SK-N-SH (cell line): ENCODE measurements at regions not wholly inside any gene's neighbourhood (a gene's known extent, or its start where the extent isn't known, plus 50 kb on each side); places are given as distances from the start of the nearest gene placed in this dataset.

Source experiments
- CTCF ChIA-PET: fragments of 300-600, 350-600 bp; formaldehyde crosslinking; extraction: SDS; loops from one replicate; lab custom pipeline; 2021; lab: Yijun Ruan, JAX
- POLR2A ChIA-PET: fragments of 350-600 bp; sonication (Branson Sonifier 250); formaldehyde crosslinking; extraction: SDS; loops from one replicate; lab custom pipeline; 2020; ENCODE audit warnings: antibody characterized with exemption, inconsistent platforms; lab: Yijun Ruan, JAX
- DNase-seq: peaks from one replicate; pipeline ENCODE4 v3.0.0; 2012
- H2AFZ ChIP-seq: fragments of 200-600 bp; sonication (generic); 2 replicates; pipeline ENCODE4 v1.8.1; 2016; ENCODE audit warnings: antibody characterized with exemption, mild to moderate bottlenecking, low read depth
- H3F3A ChIP-seq: fragments of 200-600 bp; sonication (generic); replicated peaks from 2 replicates; pipeline ENCODE3; 2016; ENCODE audit warnings: antibody characterized with exemption, mild to moderate bottlenecking; ENCODE audit not compliant: insufficient read depth
- H3K27ac ChIP-seq, 2 experiments: fragments of 200-500 bp in 1 of 2; fragments of 200-600 bp in 1 of 2; sonication (Bioruptor generic) in 1 of 2; sonication (generic), shearing (Covaris generic) in 1 of 2; 2 replicates each; pipeline versions ENCODE4 v1.5.1 to v1.6.1; 2014 to 2016; ENCODE audit warnings: low read depth in 2 of 2, inconsistent platforms in 1 of 2, low read length in 1 of 2, mild to moderate bottlenecking in 1 of 2, mixed read lengths in 1 of 2
- H3K27me3 ChIP-seq: fragments of 200-600 bp; sonication (generic), shearing (Covaris generic); 2 replicates; pipeline ENCODE4 v1.6.1; 2016; ENCODE audit warnings: mixed run types; ENCODE audit not compliant: insufficient read depth
- H3K36me3 ChIP-seq, 2 experiments: fragments of 200-500 bp in 1 of 2; fragments of 200-600 bp in 1 of 2; sonication (Bioruptor generic) in 1 of 2; sonication (generic) in 1 of 2; replicated peaks in 1 of 2; 2 replicates each; pipeline versions ENCODE3 to v1.5.1; 2014 to 2016; ENCODE audit warnings: low read length in 1 of 2, mild to moderate bottlenecking in 1 of 2; ENCODE audit not compliant: insufficient read depth in 2 of 2, control insufficient read depth in 1 of 2
- H3K4me1 ChIP-seq, 2 experiments: fragments of 200-500 bp in 1 of 2; fragments of 200-600 bp in 1 of 2; sonication (Bioruptor generic) in 1 of 2; sonication (generic), shearing (Covaris generic) in 1 of 2; 2 replicates each; pipeline versions ENCODE4 v1.5.1 to v1.6.1; 2014 to 2016; ENCODE audit warnings: low read depth in 1 of 2, low read length in 1 of 2, mixed run types in 1 of 2; ENCODE audit not compliant: insufficient read depth in 2 of 2, control insufficient read depth in 1 of 2
- H3K4me2 ChIP-seq: fragments of 200-600 bp; sonication (generic), shearing (Covaris generic); 2 replicates; pipeline ENCODE4 v1.6.1; 2017; ENCODE audit warnings: mixed run types
- H3K4me3 ChIP-seq, 2 experiments: fragments of 200-500 bp in 1 of 2; fragments of 200-600 bp in 1 of 2; sonication (Bioruptor generic) in 1 of 2; sonication (generic), shearing (Covaris generic) in 1 of 2; 2 replicates each; pipeline versions ENCODE4 v1.5.1 to v1.8.1; 2014 to 2016; ENCODE audit warnings: low read depth in 2 of 2, inconsistent platforms in 1 of 2, low read length in 1 of 2, mild to moderate bottlenecking in 1 of 2, mixed read lengths in 1 of 2, moderate library complexity in 1 of 2
- H3K79me2 ChIP-seq: fragments of 200-600 bp; sonication (generic); 2 replicates; pipeline ENCODE4 v1.8.1; 2017; ENCODE audit warnings: mild to moderate bottlenecking; ENCODE audit not compliant: insufficient read depth
- H3K9ac ChIP-seq: fragments of 200-600 bp; sonication (generic); 2 replicates; pipeline ENCODE4 v1.6.1; 2017; ENCODE audit warnings: mixed run types
- H3K9me2 ChIP-seq: fragments of 200-600 bp; sonication (generic); 2 replicates; pipeline ENCODE4 v1.6.1; 2017; ENCODE audit warnings: mixed run types
- H3K9me3 ChIP-seq: fragments of 200-600 bp; sonication (generic); 2 replicates; pipeline ENCODE4 v1.6.1; 2017; ENCODE audit warnings: mixed run types, mild to moderate bottlenecking, moderate library complexity
- H4K20me1 ChIP-seq: fragments of 200-600 bp; sonication (generic); 2 replicates; pipeline ENCODE4 v1.6.1; 2017; ENCODE audit warnings: mild to moderate bottlenecking, mixed run types; ENCODE audit not compliant: insufficient read depth
- ELF1 ChIP-seq: IDR thresholded peaks from 2 replicates; pipeline ENCODE4 v1.4.0; 2012
- EP300 ChIP-seq, 2 experiments: IDR thresholded peaks; 2 replicates each; pipeline versions ENCODE4 v1.4.0 to v1.6.1; 2012; ENCODE audit warnings: borderline replicate concordance in 1 of 2, low read depth in 1 of 2, low read length in 1 of 2
- EZH2phosphoT487 ChIP-seq: fragments of 200-600 bp; sonication (generic); IDR thresholded peaks from 2 replicates; pipeline ENCODE4 v1.6.1; 2017; ENCODE audit warnings: low read depth, mixed run types, mild to moderate bottlenecking, antibody characterized with exemption, moderate library complexity, borderline replicate concordance
- FOSL2 ChIP-seq: IDR thresholded peaks from 2 replicates; pipeline ENCODE4 v1.4.0; 2012; ENCODE audit warnings: low read depth, mild to moderate bottlenecking, moderate library complexity, borderline replicate concordance
- FOXJ3 ChIP-seq: sonication (generic); formaldehyde crosslinking; IDR thresholded peaks from 2 replicates; pipeline ENCODE4 v1.5.1; 2020; ENCODE audit warnings: mild to moderate bottlenecking, missing genetic modification reagents
- FOXM1 ChIP-seq: IDR thresholded peaks from 2 replicates; pipeline ENCODE4 v1.4.0; 2012; ENCODE audit warnings: low read depth, mild to moderate bottlenecking
- GABPA ChIP-seq: IDR thresholded peaks from 2 replicates; pipeline ENCODE4 v1.4.0; 2012; ENCODE audit warnings: low read depth, mild to moderate bottlenecking
- GATA2 ChIP-seq: sonication (generic); formaldehyde crosslinking; IDR thresholded peaks from 2 replicates; pipeline ENCODE4 v1.5.0; 2020; ENCODE audit warnings: mild to moderate bottlenecking, missing genetic modification reagents
- JUND ChIP-seq: IDR thresholded peaks from 2 replicates; pipeline ENCODE4 v1.4.0; 2012
- MAX ChIP-seq: IDR thresholded peaks from 2 replicates; pipeline ENCODE4 v1.4.0; 2012; ENCODE audit warnings: low read depth
- MEF2A ChIP-seq: IDR thresholded peaks from 2 replicates; pipeline ENCODE4 v1.4.0; 2012; ENCODE audit warnings: low read depth, borderline replicate concordance
- MXI1 ChIP-seq: IDR thresholded peaks from 2 replicates; pipeline ENCODE4 v1.6.1; 2012; ENCODE audit warnings: mild to moderate bottlenecking, low read depth, low read length, improper control_type of control experiment
- NFIC ChIP-seq: IDR thresholded peaks from 2 replicates; pipeline ENCODE4 v1.4.0; 2012; ENCODE audit warnings: borderline replicate concordance
- NRF1 ChIP-seq: IDR thresholded peaks from 2 replicates; pipeline ENCODE4 v1.6.1; 2012; ENCODE audit warnings: low read depth, mild to moderate bottlenecking, low read length
- POLR2AphosphoS5 ChIP-seq: IDR thresholded peaks from 2 replicates; pipeline ENCODE4 v1.6.1; 2012; ENCODE audit warnings: low read depth, low read length
- RCOR1 ChIP-seq: fragments of 150-350 bp; IDR thresholded peaks from 2 replicates; pipeline ENCODE4 v1.6.1; 2017; ENCODE audit warnings: antibody characterized with exemption, low read length
- REST ChIP-seq: IDR thresholded peaks from 2 replicates; pipeline ENCODE4 v1.6.1; 2012; ENCODE audit warnings: mild to moderate bottlenecking, low read depth, low read length, moderate library complexity
- RXRA ChIP-seq: IDR thresholded peaks from 2 replicates; pipeline ENCODE4 v1.4.0; 2012; ENCODE audit warnings: low read depth, mild to moderate bottlenecking, borderline replicate concordance
- SIN3A ChIP-seq: IDR thresholded peaks from 2 replicates; pipeline ENCODE4 v1.6.1; 2012; ENCODE audit warnings: low read depth, mild to moderate bottlenecking, low read length, moderate library complexity, borderline replicate concordance
- TCF12 ChIP-seq: IDR thresholded peaks from 2 replicates; pipeline ENCODE4 v1.4.0; 2012
- TEAD4 ChIP-seq: IDR thresholded peaks from 2 replicates; pipeline ENCODE4 v1.4.0; 2012; ENCODE audit warnings: mild to moderate bottlenecking, borderline replicate concordance; ENCODE audit not compliant: insufficient read depth
- YY1 ChIP-seq: IDR thresholded peaks from 2 replicates; pipeline ENCODE4 v1.4.0; 2012; ENCODE audit warnings: low read depth, mild to moderate bottlenecking
- ZBTB33 ChIP-seq: IDR thresholded peaks from 2 replicates; pipeline ENCODE4 v1.4.0; 2012; ENCODE audit warnings: low read depth, borderline replicate concordance
- WGBS: methylation state at CpG from one replicate; pipeline ENCODE4 v1.1.6; 2017; ENCODE audit warnings: low lambda C conversion rate; 5-methylcytosine and 5-hydroxymethylcytosine counted together

- CTCF ChIA-PET: no interaction called here
- H3K4me3 ChIP-seq: no peak overlapping the region
- no peak overlapping the region for H3K4me2 ChIP-seq
- no peaks in the 10 kb centered on the region for H3F3A ChIP-seq
- H3K4me1 ChIP-seq: no peaks in the 10 kb centered on the region
- 7% methylated on average over 2 of the region's 2 CpGs for WGBS
- no peaks in the 10 kb centered on the region for H3K79me2 ChIP-seq
- H3K27me3 ChIP-seq: no peaks in the 10 kb centered on the region
- no peak overlapping the region for H3K9ac ChIP-seq
- H3K27ac ChIP-seq: no peak overlapping the region
- no peaks in the 10 kb centered on the region for H3K36me3 ChIP-seq
- TF ChIP-seq ELF1 (no peak), ZBTB33 (no peak), RCOR1 (no peak), MAX (no peak), SIN3A (no peak), MEF2A (no peak), JUND (no peak), FOXJ3 (CRISPR knock-in tag) (no peak), NRF1 (no peak), TEAD4 (no peak)
- TF ChIP-seq, all 33 proteins: peak for 0
- no peaks in the 10 kb centered on the region for H3K9me2 ChIP-seq
- no peak for DNase-seq
- POLR2A ChIA-PET: no interaction called here
- H3K9me3 ChIP-seq: no peaks in the 10 kb centered on the region
- no peaks in the 10 kb centered on the region for H4K20me1 ChIP-seq
- no peak overlapping the region for H2AFZ ChIP-seq
Measured at GRCh38 chr4:24380957-24381665, 203.2 kb downstream of the DHX15 start.

- WGBS: 2% methylated on average over 2 of the region's 2 CpGs
- no peaks in the 10 kb centered on the region for H4K20me1 ChIP-seq
- H3K9ac ChIP-seq: no peak overlapping the region
- H3K9me2 ChIP-seq: no peaks in the 10 kb centered on the region
- DNase-seq: no peak
- no peaks in the 10 kb centered on the region for H3K4me1 ChIP-seq
- ChIA-PET CTCF (no interaction called here), POLR2A (no interaction called here)
- no peaks in the 10 kb centered on the region for H3K36me3 ChIP-seq
- TF ChIP-seq NFIC: no peak
- no peak for TF ChIP-seq EP300 (IDR thresholded peaks at IDR 0.05; ENCODE audit: borderline replicate concordance in 1 of 2, low read depth in 1 of 2, low read length in 1 of 2)
- no peak for TF ChIP-seq TEAD4
- no peak for TF ChIP-seq GATA2 (CRISPR knock-in tag)
- no peak for TF ChIP-seq MEF2A
- TF ChIP-seq JUND: no peak
- no peak for TF ChIP-seq ELF1
- TF ChIP-seq EZH2phosphoT487: no peak
- TF ChIP-seq REST: no peak
- no peak for TF ChIP-seq MXI1
- TF ChIP-seq FOXM1: no peak
- no peak for TF ChIP-seq POLR2AphosphoS5
- TF ChIP-seq YY1: no peak
- TF ChIP-seq FOSL2: no peak
- TF ChIP-seq MAX: no peak
- TF ChIP-seq RXRA: no peak
- TF ChIP-seq GABPA: no peak
- TF ChIP-seq TCF12: no peak
- H3K27me3 ChIP-seq: no peaks in the 10 kb centered on the region
- H3K79me2 ChIP-seq: no peaks in the 10 kb centered on the region
- H3K27ac ChIP-seq: no peak overlapping the region
- H2AFZ ChIP-seq: 0 out of 2 replicates have a peak overlapping the region, but pooled peaks have one; percentile 29
- H3K4me2 ChIP-seq: no peak overlapping the region
- no peaks in the 10 kb centered on the region for H3K9me3 ChIP-seq
- no peak overlapping the region for H3K4me3 ChIP-seq
- H3F3A ChIP-seq: no peaks in the 10 kb centered on the region
Measured at GRCh38 chr4:24373704-24374103, 210.7 kb downstream of the DHX15 start.
